HepG2 (cell line): ENCODE measurements at regions not wholly inside any gene's neighbourhood (a gene's known extent, or its start where the extent isn't known, plus 50 kb on each side); places are given as distances from the start of the nearest gene placed in this dataset.
A peak's percentile ranks its signal among the peaks of the same experiment; 100 is the strongest.

Source experiments
- ATAC-seq: fragments of 200-7000 bp; cut with Tn5 transposase; 3 replicates; pipeline ENCODE4 v1.9.1; 2020; ENCODE audit warnings: mild to moderate bottlenecking, moderate library complexity
- BruUV-seq: library from RNA; stranded (reverse); fragments of 400-500 nt; replicated peaks from 2 replicates; lab custom pipeline; 2021; lab: Mats Ljungman, UMichigan
- CTCF ChIA-PET: fragments of 300-600 bp; formaldehyde crosslinking; extraction: SDS; loops from one replicate; lab custom pipeline; 2021; ENCODE audit warnings: low total read pairs, inconsistent platforms, low intra/inter-chr PET ratio; lab: Yijun Ruan, JAX
- POLR2A ChIA-PET: fragments of 350-600 bp; sonication (Branson Sonifier 250); formaldehyde crosslinking; loops from one replicate; lab custom pipeline; 2020; ENCODE audit warnings: antibody characterized with exemption, inconsistent platforms; lab: Yijun Ruan, JAX
- DNase-seq: peaks from one replicate; pipeline ENCODE4 v3.0.0-alpha.2; 2015; ENCODE audit warnings: low spot score
- FAIRE-seq: peaks from 3 replicates; lab custom pipeline; 2011; peaks lifted over from hg19 to GRCh38; lab: Jason Lieb, UNC
- H2AFZ ChIP-seq: one replicate; pipeline ENCODE4 v1.6.1; 2011; ENCODE audit warnings: low read length, inconsistent platforms
- H3K27ac ChIP-seq: fragments of 300-600 bp; 3 replicates; pipeline ENCODE4 v1.8.0; 2011; ENCODE audit warnings: mixed run types, mild to moderate bottlenecking, mixed read lengths, low read length, inconsistent platforms; ENCODE audit not compliant: insufficient read depth; ENCODE audit errors: extremely low read length
- H3K27me3 ChIP-seq, 2 experiments: fragments of 200-600 bp in 1 of 2; 2 replicates in 1 of 2; 3 replicates in 1 of 2; pipeline versions ENCODE4 v1.6.0 to v1.8.0; 2011; ENCODE audit warnings: low read length in 2 of 2, mild to moderate bottlenecking in 2 of 2, moderate library complexity in 2 of 2, inconsistent platforms in 1 of 2; ENCODE audit not compliant: insufficient read depth in 2 of 2, control insufficient read depth in 1 of 2
- H3K36me3 ChIP-seq, 2 experiments: fragments of 200-600 bp in 1 of 2; replicated peaks in 1 of 2; 2 replicates in 1 of 2; 3 replicates in 1 of 2; pipeline versions ENCODE4 v1.5.1 to v1.8.0; 2011; ENCODE audit warnings: low read length in 2 of 2, inconsistent platforms in 1 of 2; ENCODE audit not compliant: insufficient read depth in 2 of 2, control insufficient read depth in 1 of 2
- H3K4me1 ChIP-seq: 2 replicates; pipeline ENCODE4 v1.5.1; 2012; ENCODE audit warnings: low read length, inconsistent platforms; ENCODE audit not compliant: insufficient read depth
- H3K4me2 ChIP-seq: 2 replicates; pipeline ENCODE4 v1.6.0; 2011; ENCODE audit warnings: low read depth, low read length, inconsistent platforms
- H3K4me3 ChIP-seq, 3 experiments: fragments of 200-600 bp in 1 of 3; sonication (generic), shearing (Covaris generic) in 1 of 3; replicated peaks in 1 of 3; 2 replicates each; pipeline ENCODE4 v1.5.1; 2011 to 2016; ENCODE audit warnings: low read length in 3 of 3, inconsistent platforms in 2 of 3, low read depth in 2 of 3, mild to moderate bottlenecking in 2 of 3, control low read depth in 1 of 3, mixed read lengths in 1 of 3; ENCODE audit not compliant: insufficient read depth in 1 of 3
- H3K79me2 ChIP-seq: one replicate; pipeline ENCODE4 v1.6.1; 2011; ENCODE audit warnings: low read length, inconsistent platforms; ENCODE audit not compliant: insufficient read depth
- H3K9ac ChIP-seq: 2 replicates; pipeline ENCODE4 v1.6.0; 2011; ENCODE audit warnings: mild to moderate bottlenecking, low read depth, low read length, inconsistent platforms; ENCODE audit not compliant: insufficient read depth
- H3K9me3 ChIP-seq: 2 replicates; pipeline ENCODE4 v1.5.1; 2012; ENCODE audit warnings: mild to moderate bottlenecking, low read length
- H4K20me1 ChIP-seq: 2 replicates; pipeline ENCODE4 v1.6.0; 2011; ENCODE audit warnings: inconsistent platforms, mild to moderate bottlenecking, low read length, moderate library complexity; ENCODE audit not compliant: insufficient read depth
- ATAD3A ChIP-seq: sonication (generic); formaldehyde crosslinking; IDR thresholded peaks from 2 replicates; pipeline ENCODE4 v1.4.0; 2020; ENCODE audit warnings: missing genetic modification reagents
- CBX2 ChIP-seq, 2 experiments: fragments of 200-600 bp in 1 of 2; sonication (generic); formaldehyde crosslinking in 1 of 2; IDR thresholded peaks; 2 replicates each; pipeline versions ENCODE4 v1.7.0 to v1.8.1; 2018 to 2022; ENCODE audit warnings: low read depth in 2 of 2, low read length in 1 of 2, mild to moderate bottlenecking in 1 of 2, missing genetic modification reagents in 1 of 2
- MAFK ChIP-seq, 2 experiments: IDR thresholded peaks in 1 of 2; conservative IDR thresholded peaks in 1 of 2; 2 replicates each; pipeline ENCODE4 v1.6.1; 2011; ENCODE audit warnings: improper control_type of control experiment in 2 of 2, low read length in 2 of 2
- ZBTB42 ChIP-seq: sonication (generic); formaldehyde crosslinking; IDR thresholded peaks from 2 replicates; pipeline ENCODE4 v1.5.0; 2020; ENCODE audit warnings: mild to moderate bottlenecking, missing genetic modification reagents
- ZFAT ChIP-seq: sonication (generic); formaldehyde crosslinking; conservative IDR thresholded peaks from 2 replicates; pipeline ENCODE4 v1.8.1; 2023; ENCODE audit warnings: missing genetic modification reagents, inconsistent platforms
- ZNF101 ChIP-seq: sonication (generic); formaldehyde crosslinking; IDR thresholded peaks from 2 replicates; pipeline ENCODE4 v1.4.0; 2020; ENCODE audit warnings: mild to moderate bottlenecking, low read depth, missing genetic modification reagents, borderline replicate concordance
- WGBS: methylation state at CpG from one replicate; pipeline ENCODE4 v1.1.6; 2017; ENCODE audit warnings: low lambda C conversion rate; 5-methylcytosine and 5-hydroxymethylcytosine counted together
- in situ Hi-C: cut with HindIII; loops from 2 replicates; pipeline ENCODE4 v1.10.0; 2017; ENCODE audit warnings: low pct_unique_long_range_greater_than_20kb; ENCODE audit not compliant: extremely low pct_ligation_motif_present
- intact Hi-C: fragments of 100-400 bp; cut with micrococcal nuclease; formaldehyde crosslinking; loops from one replicate; pipeline ENCODE4 v1.10.0; 2022; ENCODE audit not compliant: unreplicated experiment
- TF ChIP-seq, protein P1 (sequence below): sonication (generic); formaldehyde crosslinking; IDR thresholded peaks from 2 replicates; pipeline ENCODE4 v1.4.0; 2020; ENCODE audit warnings: low read depth, mild to moderate bottlenecking, missing genetic modification reagents
- TF ChIP-seq, protein P2 (sequence below): sonication (generic); formaldehyde crosslinking; IDR thresholded peaks from 2 replicates; pipeline ENCODE4 v1.5.0; 2020; ENCODE audit warnings: missing genetic modification reagents

DNA sequence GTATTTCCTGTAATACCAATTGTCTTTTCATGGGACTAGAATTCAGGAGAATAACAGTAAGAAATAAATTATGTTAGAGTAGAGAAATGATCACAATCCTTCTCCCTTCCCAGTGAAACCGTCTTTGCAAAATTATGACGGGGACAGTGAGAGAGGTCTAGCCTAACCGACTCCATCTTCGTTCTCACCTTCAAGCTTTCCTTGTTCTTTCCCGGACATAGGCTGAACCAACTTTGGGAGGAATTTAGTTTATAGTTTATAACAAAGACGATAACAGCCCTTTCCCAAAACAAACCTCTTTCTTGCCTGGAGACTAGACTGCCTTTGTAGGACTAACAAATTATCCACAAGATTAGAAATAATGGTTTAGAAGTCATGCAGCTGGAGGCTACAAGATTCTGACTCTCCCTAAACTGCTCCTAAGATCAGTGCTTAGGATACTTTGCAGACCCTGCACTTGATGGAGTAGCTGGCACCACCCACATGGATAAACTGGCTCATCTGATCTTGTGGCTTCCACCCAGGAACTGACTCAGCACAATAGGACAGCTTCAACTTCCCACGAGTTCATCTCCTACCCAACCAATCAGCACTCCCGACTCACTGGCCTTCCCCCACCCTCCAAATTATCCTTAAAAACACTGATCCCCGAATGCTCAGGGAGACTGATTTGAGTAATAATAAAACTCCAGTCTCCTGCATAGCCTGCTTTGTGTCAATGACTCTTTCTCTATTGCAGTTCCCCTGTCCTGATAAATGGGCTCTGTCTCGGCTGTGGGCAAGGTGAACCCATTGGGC is 521.2 kb upstream of the TBX3 start:
- Histone ChIP-seq H3K27me3 (peaks cover 0 to 18% of the 10 kb centered on the region in 2 experiments; a peak in 2 of 5 replicates), H3K4me3 (no peak overlapping the region), H3K4me1 (no peaks in the 10 kb centered on the region), H3K4me2 (no peak overlapping the region), H3K9me3 (no peaks in the 10 kb centered on the region), H2AFZ (no peak overlapping the region), H4K20me1 (no peaks in the 10 kb centered on the region), H3K9ac (no peak overlapping the region), H3K79me2 (no peaks in the 10 kb centered on the region), H3K36me3 (no peaks in the 10 kb centered on the region), H3K27ac (no peak overlapping the region)
- ATAC-seq (no peak), FAIRE-seq (no peak), DNase-seq (no peak)
- POLR2A ChIA-PET: no interaction called here
- intact Hi-C loops: no loop called here
- 35% methylated on average over 10 of the region's 10 CpGs for WGBS
- TF ChIP-seq, protein P1, sequence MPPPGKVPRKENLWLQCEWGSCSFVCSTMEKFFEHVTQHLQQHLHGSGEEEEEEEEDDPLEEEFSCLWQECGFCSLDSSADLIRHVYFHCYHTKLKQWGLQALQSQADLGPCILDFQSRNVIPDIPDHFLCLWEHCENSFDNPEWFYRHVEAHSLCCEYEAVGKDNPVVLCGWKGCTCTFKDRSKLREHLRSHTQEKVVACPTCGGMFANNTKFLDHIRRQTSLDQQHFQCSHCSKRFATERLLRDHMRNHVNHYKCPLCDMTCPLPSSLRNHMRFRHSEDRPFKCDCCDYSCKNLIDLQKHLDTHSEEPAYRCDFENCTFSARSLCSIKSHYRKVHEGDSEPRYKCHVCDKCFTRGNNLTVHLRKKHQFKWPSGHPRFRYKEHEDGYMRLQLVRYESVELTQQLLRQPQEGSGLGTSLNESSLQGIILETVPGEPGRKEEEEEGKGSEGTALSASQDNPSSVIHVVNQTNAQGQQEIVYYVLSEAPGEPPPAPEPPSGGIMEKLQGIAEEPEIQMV (CRISPR knock-in tag): no peak
- TF ChIP-seq ZNF101 (CRISPR knock-in tag): no peak
- no peak for TF ChIP-seq ZBTB42 (CRISPR knock-in tag)
- no peak for TF ChIP-seq ATAD3A (CRISPR knock-in tag)
- TF ChIP-seq MAFK (conservative IDR thresholded peaks at IDR 0.05 in 1 of 2, IDR thresholded peaks at IDR 0.05 in 1 of 2; ENCODE audit: low read length in 2 of 2): peak; percentile 7 to 56; a peak in 2 of 4 replicates
- TF ChIP-seq CBX2 (IDR thresholded peaks at IDR 0.05; ENCODE audit: low read depth, low read length): no peak
- TF ChIP-seq CBX2 (CRISPR knock-in tag; IDR thresholded peaks at IDR 0.05; ENCODE audit: low read depth): no peak
- TF ChIP-seq, protein P2, sequence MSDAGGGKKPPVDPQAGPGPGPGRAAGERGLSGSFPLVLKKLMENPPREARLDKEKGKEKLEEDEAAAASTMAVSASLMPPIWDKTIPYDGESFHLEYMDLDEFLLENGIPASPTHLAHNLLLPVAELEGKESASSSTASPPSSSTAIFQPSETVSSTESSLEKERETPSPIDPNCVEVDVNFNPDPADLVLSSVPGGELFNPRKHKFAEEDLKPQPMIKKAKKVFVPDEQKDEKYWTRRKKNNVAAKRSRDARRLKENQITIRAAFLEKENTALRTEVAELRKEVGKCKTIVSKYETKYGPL: no peak
- no peak for TF ChIP-seq ZFAT
- in situ Hi-C loops: no loop called here
- no TSS peak for BruUV-seq
- CTCF ChIA-PET: no interaction called here
